Pancreas (tissue), 10 donors: ENCODE measurements at regions not wholly inside any gene's neighbourhood (a gene's known extent, or its start where the extent isn't known, plus 50 kb on each side); places are given as distances from the start of the nearest gene placed in this dataset.

Experiments used
- ATAC-seq, 4 donors: fragments of 200-7000 bp; cut with Tn5 transposase; one replicate each; pipeline versions ENCODE4 v1.8.0 to v1.9.1; 2020; ENCODE audit warnings: mild to moderate bottlenecking in 4 of 4, moderate library complexity in 4 of 4
- DNase-seq, 6 donors: peaks; one replicate each; pipeline ENCODE4 v3.0.0-alpha.2; 2020
- FAIRE-seq: peaks from 2 replicates; lab custom pipeline; 2012; peaks lifted over from hg19 to GRCh38; lab: Jason Lieb, UNC
- H3K27ac ChIP-seq, 4 donors: fragments of 200-600 bp; sonication (generic); 1 replicate in 3 of 4; 2 replicates in 1 of 4; pipeline versions ENCODE4 v1.5.0 to v1.8.0; 2020
- H3K27me3 ChIP-seq, 4 donors: fragments of 200-600 bp; one replicate each; pipeline ENCODE4 v1.8.0; 2021
- H3K36me3 ChIP-seq, 3 donors: fragments of 200-600 bp; sonication (generic) in 1 of 3; one replicate each; pipeline versions ENCODE4 v1.5.0 to v1.8.0; 2020 to 2021
- H3K4me1 ChIP-seq, 3 donors: fragments of 200-600 bp; one replicate each; pipeline ENCODE4 v1.8.0; 2021
- H3K4me3 ChIP-seq, 4 donors: fragments of 200-600 bp; sonication (generic) in 2 of 4; one replicate each; pipeline versions ENCODE4 v1.5.0 to v1.8.0; 2020 to 2021
- H3K9me3 ChIP-seq, 4 donors: fragments of 200-600 bp; one replicate each; pipeline ENCODE4 v1.8.0; 2021
- CTCF ChIP-seq, 4 donors: fragments of 200-600 bp; sonication (generic) in 3 of 4; IDR thresholded peaks; one replicate each; pipeline versions ENCODE4 v1.5.0 to v1.8.0; 2021; ENCODE audit warnings: antibody characterized with exemption in 4 of 4
- WGBS, 2 donors: extraction: QIAGEN DNeasy Blood & Tissue Kit; methylation state at CpG; one replicate each; pipeline ENCODE4 v1.1.7; 2013; 5-methylcytosine and 5-hydroxymethylcytosine counted together
- intact Hi-C, 3 donors: fragments of 100-400 bp; cut with DNase I; formaldehyde crosslinking; loops; one replicate each; pipeline versions ENCODE4 v1.11.1 to v1.14.2; 2022
- donor health status: healthy with polysubstance abuse.
- donor health status: DM: no; HTN: no; CAD: no; lungs with moderate emphysema.
- donor health status: DM: no; HTN: no; CAD: no.
- donor health status: control.
- donor health status: control.
- donor health status: Bipolar disorder and iron deficiency.
- donor health status: DM: yes; HTN: yes; CAD: no.
- donor health status: DM: no; HTN: no; CAD: no.
- donor health status: DM: no; HTN: no; CAD: no.
- donor health status: DM: yes; HTN: yes; CAD: no.

GRCh38 chr6:148269386-148269785 is 73.3 kb upstream of the SASH1 start:
- H3K4me3 ChIP-seq: no peak overlapping the region
- H3K27me3 ChIP-seq: no peaks in the 10 kb centered on the region
- no peaks in the 10 kb centered on the region for H3K36me3 ChIP-seq
- H3K27ac ChIP-seq: no peak overlapping the region
- no peaks in the 10 kb centered on the region for H3K9me3 ChIP-seq
- H3K4me1 ChIP-seq: no peaks in the 10 kb centered on the region
- ATAC-seq (no peak), DNase-seq (no peak), FAIRE-seq (no peak)
- WGBS, 2 donors: 96 to 98% methylated on average over 3 of the region's 3 CpGs
- no peak for TF ChIP-seq CTCF (IDR thresholded peaks at IDR 0.05)
- intact Hi-C loops: no loop called here

- peak in 2 of 4 donors; percentile 24 to 29 for ATAC-seq
- intact Hi-C loops: no loop called here
- no peaks in the 10 kb centered on the region for H3K27me3 ChIP-seq
- H3K4me3 ChIP-seq: no peak overlapping the region
- H3K9me3 ChIP-seq: no peaks in the 10 kb centered on the region
- no peaks in the 10 kb centered on the region for H3K36me3 ChIP-seq
- no peak for FAIRE-seq
- no peak for DNase-seq
- no peaks in the 10 kb centered on the region for H3K4me1 ChIP-seq
- H3K27ac ChIP-seq: no peak overlapping the region
- 72 to 73% methylated on average over 11 of the region's 11 CpGs for WGBS, 2 donors
- TF ChIP-seq CTCF (IDR thresholded peaks at IDR 0.05): no peak
Measured at GRCh38 chr6:148271711-148272439, 70.8 kb upstream of the SASH1 start.

GRCh38 chr6:148272597-148272996 is 70.0 kb upstream of the SASH1 start:
- WGBS, 2 donors: 62 to 72% methylated on average over 7 of the region's 7 CpGs
- TF ChIP-seq CTCF (IDR thresholded peaks at IDR 0.05): no peak
- no peaks in the 10 kb centered on the region for H3K9me3 ChIP-seq
- H3K27me3 ChIP-seq: no peaks in the 10 kb centered on the region
- ATAC-seq (no peak), DNase-seq (no peak), FAIRE-seq (no peak)
- no peaks in the 10 kb centered on the region for H3K36me3 ChIP-seq
- intact Hi-C loops: no loop called here
- no peaks in the 10 kb centered on the region for H3K4me1 ChIP-seq
- H3K4me3 ChIP-seq: no peak overlapping the region
- no peak overlapping the region for H3K27ac ChIP-seq

- no peaks in the 10 kb centered on the region for H3K27me3 ChIP-seq
- intact Hi-C loops: no loop called here
- no peaks in the 10 kb centered on the region for H3K9me3 ChIP-seq
- FAIRE-seq (no peak), ATAC-seq (no peak), DNase-seq (no peak)
- no peak for TF ChIP-seq CTCF (IDR thresholded peaks at IDR 0.05)
- H3K36me3 ChIP-seq: no peaks in the 10 kb centered on the region
- no peak overlapping the region for H3K27ac ChIP-seq
- no peaks in the 10 kb centered on the region for H3K4me1 ChIP-seq
- no peak overlapping the region for H3K4me3 ChIP-seq
- WGBS, 2 donors: 71 to 76% methylated on average over 5 of the region's 5 CpGs
Measured at GRCh38 chr6:148273962-148274752, 68.5 kb upstream of the SASH1 start.

GRCh38 chr6:148274809-148275208 is 67.8 kb upstream of the SASH1 start:
- 70 to 77% methylated on average over 2 of the region's 2 CpGs for WGBS, 2 donors
- Histone ChIP-seq H3K4me3 (no peak overlapping the region), H3K27me3 (no peaks in the 10 kb centered on the region), H3K9me3 (no peaks in the 10 kb centered on the region), H3K27ac (no peak overlapping the region), H3K4me1 (no peaks in the 10 kb centered on the region), H3K36me3 (no peaks in the 10 kb centered on the region)
- no peak for TF ChIP-seq CTCF (IDR thresholded peaks at IDR 0.05)
- ATAC-seq (no peak), DNase-seq (no peak), FAIRE-seq (no peak)
- intact Hi-C loops: no loop called here
